Jurkat, Clone E6-1 (cell line): ENCODE measurements at regions not wholly inside any gene's neighbourhood (a gene's known extent, or its start where the extent isn't known, plus 50 kb on each side); places are given as distances from the start of the nearest gene placed in this dataset.
"Not testable (repeated sequence)": the region's sequence is repeated elsewhere in the genome, so short reads cannot be mapped to it uniquely, and the experiment has no call there.

Experiments
- DNase-seq: peaks from one replicate; pipeline ENCODE4 v3.0.0-alpha.2; 2011; ENCODE audit warnings: low read depth, low spot score
- H3K4me3 ChIP-seq: 2 replicates; pipeline ENCODE4 v1.5.1; 2011; ENCODE audit warnings: mild to moderate bottlenecking, low read length, control low read depth, moderate library complexity

DNA sequence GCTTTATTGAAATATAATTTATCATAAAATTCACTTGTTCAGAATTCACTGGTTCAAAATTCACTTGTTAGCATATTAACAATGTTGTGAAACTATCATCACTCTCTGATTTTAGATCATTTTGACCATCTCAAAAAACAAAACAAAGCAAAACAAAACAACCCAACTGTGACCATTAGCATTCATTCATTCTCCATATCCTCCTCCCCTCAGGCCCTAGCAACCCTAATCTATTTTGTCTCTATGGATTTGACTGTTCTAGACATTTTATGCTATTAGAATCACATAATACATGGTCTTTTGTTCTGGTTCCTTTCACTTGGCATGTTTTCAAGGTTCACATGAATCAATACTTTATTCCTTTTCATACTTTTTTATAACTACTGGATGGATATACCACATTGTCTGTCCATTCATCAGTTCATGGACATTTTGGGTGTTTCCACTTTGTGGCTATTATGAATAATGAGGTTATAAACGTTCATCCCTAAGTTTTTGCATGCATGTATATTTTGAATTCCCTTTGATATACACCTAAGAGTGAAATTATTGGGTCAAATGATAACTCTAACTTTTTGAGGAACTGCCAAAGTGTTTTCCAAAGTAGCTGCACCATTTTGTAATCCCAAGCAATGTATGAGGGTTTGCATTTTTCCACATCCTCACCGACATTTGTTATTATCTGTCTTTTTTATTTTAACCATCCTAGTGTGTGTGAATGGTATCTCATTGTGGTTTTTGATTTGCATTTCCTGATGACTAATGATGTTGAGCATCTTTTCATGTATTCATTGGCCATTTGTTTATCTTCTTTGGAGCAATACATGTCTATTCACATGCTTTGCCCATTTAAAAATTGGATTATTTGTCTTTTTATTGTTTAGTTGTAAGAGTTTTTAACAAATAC, 304.1 kb downstream of the SH3GL2 start:
- no peak for DNase-seq
- no peak overlapping the region for H3K4me3 ChIP-seq

DNA sequence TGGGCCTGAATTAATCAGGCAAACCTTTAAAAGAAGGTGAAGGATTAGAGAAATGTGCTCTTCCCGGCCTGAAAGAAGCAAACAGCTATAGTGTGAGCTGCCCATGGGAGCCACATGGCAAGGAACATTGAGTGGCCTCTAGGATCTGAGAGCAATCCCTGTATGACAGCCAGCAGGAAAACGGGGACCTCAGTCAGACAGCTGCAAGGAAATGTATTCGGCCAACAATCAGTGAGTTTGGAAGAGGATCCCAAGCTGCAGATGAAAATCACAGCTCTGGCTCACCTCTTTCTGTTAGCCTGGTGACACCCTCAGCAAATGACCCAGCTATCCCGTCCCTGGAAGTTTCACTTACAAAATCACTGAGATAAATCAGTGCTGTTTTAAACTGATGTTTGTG, 309.2 kb downstream of the SH3GL2 start:
- no peak for DNase-seq
- no peak overlapping the region for H3K4me3 ChIP-seq

DNA sequence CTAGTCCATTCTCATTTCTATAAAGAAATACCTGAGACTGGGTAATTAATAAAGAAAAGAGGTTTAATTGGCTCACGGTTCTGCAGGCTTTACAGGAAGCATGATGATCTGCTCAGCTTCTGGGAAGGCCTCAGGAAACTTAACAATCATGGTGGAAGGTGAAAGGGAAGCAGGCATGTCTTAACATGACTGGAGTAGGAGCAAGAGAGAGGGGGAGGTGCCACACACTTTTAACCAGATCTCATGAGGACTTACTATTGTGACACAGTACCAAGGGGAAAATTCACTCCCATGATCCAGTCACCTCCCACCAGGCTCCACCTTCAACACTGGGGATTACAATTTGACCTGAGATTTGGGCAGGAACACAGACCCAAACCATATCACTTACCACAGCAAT, 310.1 kb downstream of the SH3GL2 start:
- H3K4me3 ChIP-seq, DNase-seq: not testable (repeated sequence)

DNA sequence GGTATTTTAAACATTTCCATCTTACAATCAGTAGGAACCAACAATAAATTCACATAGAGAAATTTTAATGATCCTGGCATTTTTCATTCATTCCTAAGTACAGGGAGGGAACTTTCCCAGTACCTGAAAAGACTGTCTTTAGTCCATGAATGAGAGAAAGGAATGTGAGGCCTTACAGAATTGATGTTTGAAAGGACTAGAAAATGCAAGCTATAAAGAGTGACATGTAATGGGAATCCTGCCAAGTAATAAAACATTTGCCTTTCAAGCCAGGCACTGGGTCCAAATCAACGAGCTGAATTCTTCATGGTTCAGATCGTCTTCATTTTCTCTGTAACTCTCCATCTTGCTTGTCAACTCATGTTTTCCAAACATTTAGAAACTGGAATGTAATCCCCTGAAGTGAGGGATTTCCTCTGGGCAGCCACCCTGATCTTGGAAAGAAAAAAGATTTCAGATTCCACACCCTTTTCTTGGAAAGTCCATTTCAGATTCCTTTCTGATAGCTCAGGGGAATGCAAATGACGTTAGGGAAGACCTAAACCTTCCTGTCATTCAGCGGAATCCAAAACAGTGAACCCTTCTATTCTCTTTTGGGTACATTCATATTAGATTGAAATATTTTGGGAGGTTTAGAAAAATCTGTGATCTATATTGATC, 315.8 kb downstream of the SH3GL2 start:
- DNase-seq: no peak
- H3K4me3 ChIP-seq: no peak overlapping the region

DNA sequence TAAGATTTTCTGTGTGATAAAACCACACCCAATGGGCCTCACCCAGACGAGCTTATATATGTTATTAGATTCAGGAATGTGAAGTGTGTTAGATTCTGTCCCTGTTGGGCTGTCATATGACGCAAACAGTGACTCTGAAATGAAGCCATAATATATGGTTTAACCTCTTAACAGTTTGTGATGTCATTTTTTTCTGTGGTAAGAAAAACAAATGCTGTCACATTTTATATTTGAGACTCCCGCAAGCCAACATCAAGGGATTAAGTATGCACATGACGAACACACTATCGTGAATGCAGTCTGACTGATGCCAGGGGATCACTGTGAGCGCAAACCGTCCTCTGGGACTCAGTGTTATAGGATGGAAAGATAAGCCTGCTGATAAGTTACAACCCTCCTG, 321.7 kb downstream of the SH3GL2 start:
- no peak overlapping the region for H3K4me3 ChIP-seq
- no peak for DNase-seq

DNA sequence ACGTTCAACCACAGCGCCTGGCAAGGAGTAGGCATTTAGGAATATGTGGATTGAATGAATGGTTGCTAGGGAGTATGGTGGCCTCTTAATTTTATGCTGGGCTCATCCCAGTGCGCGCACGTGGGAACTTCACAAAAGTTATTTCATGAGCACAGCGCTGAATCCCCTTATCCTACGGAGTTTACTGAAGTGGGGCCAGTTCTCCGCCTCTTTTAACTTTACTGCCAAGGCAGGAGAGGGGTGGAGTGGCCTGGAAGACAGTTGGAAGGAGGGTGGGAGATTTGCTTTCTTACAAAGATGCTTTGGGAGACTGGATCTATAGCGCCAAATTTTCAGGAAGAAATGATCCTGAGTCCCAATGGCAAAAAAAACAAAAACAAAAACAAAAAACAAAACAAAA, 326.5 kb downstream of the SH3GL2 start:
- no peak overlapping the region for H3K4me3 ChIP-seq
- no peak for DNase-seq

DNA sequence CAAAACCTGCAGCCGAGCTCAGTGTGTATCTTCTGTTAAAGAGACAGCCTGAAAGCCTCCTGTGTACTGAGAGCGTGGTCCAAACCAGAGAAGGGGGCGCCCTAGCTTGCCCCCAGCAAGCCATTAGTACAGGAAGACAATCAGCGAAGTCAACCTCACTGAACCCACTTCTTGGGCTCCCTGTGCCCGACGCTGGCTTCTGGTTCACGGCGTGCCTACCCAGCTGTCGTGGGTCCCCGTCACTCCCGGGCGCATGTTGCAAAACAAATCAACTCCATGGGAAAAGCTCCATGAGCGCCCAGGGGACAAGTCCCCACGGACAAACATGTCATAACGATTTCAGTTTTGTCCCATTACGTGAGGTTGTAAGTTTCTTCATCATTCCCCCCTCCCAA, 326.9 kb downstream of the SH3GL2 start:
- DNase-seq: no peak
- no peak overlapping the region for H3K4me3 ChIP-seq

DNA sequence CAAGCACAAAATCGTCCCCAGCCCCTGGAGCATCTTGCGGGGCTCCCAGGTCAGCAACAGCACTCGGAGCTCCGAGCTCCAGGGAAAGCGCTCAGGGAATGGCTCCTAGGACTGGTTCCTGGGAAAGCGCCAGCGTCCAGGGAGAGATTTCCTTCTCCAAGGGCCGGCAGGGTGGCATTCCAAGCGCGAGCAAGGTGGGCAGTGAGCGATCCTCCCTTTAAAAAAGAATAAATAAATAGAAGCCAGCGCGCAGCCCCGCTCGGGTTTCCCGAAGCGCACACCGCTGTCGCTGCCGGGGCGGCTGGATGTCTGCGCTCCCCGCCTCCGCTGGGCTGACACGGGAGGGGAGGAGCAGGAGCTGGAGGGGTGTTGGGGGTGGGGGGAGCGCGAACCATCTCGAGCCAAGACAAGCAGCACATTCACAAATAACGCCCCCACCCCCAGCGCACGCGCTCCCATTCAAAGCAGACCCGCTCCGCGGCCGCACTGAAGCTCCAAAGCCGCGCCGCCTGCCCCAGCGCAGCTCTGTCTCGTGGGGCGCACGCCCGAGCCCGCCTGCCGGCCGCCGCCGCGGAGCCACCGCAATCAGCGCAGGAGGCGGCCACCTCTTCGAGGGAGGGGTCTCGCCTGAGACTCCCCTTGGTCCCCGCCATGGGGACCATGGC, 327.4 kb downstream of the SH3GL2 start:
- H3K4me3 ChIP-seq: no peak overlapping the region
- DNase-seq: no peak

DNA sequence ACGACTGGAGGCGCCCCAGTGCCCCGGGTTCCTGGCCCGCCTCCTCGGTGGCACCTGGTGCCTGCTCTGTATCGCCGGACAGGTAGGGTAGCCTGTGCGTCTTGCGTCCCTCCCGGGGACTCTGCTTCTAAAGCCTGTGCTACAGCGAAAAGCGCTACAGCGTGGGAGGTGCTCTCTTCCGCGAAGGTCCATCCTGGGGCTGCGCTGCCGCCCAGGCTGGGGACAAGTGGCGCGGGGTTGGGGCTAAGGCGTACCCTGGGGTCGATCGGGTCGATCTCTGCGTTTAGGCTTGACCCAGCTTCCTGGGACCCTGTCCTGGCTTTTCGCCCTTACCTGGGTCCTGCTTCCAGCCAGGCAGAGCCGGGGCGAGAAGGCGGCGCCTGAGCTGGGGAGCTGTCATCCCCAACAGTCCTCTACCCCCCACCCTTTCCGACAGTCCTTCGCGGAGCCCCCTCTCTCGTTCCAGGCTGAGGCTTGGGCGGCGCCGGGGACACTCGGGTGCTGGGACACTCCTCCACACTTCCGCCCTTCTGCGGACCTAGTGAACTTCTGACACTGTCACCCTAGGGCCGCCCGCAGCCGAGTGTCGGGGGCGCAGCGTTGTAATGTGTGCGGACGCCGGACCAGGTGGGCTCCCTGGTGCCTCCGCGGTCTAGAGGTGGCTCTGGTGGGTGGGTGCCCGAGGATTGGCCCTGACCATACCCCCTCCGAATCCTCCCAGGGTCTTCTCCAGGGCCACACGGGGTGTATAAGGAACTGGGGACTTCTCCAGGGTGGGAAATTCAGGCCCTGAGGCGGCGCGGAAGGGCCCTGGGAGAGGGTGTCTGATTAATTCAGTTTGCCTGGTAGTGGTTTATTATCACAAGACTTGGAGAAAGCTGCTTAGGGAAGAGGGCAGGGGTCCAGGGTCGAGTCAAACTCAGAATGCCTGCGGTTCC, 328.2 kb downstream of the SH3GL2 start:
- no peak for DNase-seq
- H3K4me3 ChIP-seq: no peak overlapping the region

DNA sequence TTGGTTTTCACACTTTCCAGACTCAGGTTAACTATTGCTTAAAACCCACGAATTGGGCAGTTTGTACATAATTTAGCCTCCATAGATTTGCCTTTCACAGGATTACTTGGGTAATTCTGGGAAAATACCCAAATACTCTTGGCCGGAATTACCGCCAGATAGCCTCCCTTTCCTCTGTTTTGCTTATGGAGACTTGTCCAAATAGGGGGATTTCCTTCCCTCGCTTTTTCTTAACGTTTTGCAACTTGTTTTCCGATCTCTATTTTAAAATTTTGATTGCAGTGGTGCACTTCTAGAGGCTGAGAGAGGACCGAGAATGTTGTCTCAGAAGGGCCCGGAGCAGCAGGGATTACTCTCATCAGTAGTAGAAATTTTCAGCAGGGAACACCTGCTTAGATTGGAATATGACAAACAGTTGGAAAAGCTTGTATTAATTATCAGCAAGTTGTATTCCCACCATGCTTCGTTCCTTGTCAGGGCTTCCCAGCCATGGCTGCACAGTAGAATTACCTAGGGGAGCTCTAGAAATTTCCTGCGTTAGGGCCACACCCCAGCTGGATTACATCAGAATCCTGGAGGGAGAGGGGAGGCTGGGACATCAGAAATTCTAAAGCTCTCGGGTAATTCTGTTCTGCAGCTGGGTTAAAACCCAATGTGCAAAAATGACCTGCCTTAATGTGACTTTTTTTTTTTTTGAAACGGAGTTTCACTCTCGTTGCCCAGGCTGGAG, 329.1 kb downstream of the SH3GL2 start:
- H3K4me3 ChIP-seq: no peak overlapping the region
- no peak for DNase-seq

DNA sequence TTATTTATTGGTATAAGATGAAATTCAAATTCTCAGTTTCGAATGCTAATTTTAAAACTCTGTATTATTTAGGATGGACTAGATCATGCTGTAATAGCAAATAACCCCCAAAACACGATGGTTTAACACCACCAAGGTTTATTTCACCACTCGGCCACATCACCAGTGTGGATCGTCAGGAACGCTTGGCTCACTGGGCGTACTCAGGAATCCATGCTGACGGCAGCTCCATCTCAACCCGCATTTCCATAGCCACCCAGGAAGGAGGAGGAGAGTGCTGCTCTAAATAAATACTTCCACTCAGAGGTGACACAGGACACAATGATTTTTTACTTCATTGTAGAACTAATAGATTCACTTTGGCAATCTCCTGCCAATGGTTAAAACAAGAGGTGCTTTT, 347.4 kb downstream of the SH3GL2 start:
- DNase-seq: no peak
- H3K4me3 ChIP-seq: no peak overlapping the region

DNA sequence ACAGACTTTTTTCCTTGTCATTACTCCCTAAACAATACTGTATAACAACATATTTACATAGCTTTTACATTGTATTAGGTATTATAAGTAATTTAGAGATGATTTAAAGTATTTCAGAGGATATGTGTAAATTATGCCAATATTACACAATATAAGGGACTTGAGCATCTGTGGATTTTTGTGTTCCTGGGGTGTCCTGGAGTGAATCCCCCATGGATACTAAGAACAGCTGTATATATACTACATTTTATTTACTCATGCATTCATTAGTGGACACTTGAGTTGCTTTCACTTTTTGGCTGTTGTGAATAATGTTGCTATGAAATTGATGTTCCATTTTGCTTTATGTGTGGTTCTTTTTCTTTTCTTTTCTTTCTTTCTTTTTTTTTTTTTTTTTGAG, 348.8 kb downstream of the SH3GL2 start:
- DNase-seq: no peak
- no peak overlapping the region for H3K4me3 ChIP-seq

DNA sequence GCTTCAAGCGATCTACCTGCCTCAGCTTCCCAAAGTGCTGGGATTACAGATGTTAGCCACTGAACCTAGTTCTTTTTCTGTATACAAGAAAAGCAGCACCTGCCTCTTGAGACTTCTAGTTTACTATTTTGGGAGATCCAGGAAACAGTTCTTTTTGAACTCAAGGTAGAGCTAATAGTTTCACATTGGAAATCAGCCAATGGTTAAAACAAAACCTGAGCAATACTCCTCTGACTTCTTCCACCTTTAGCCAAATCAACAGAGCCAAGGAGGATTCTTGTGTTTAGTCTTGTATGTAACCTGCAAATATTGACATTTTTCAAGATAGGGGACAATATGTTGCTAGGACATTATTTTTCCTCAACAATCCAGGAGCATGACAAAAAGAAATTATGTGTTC, 349.4 kb downstream of the SH3GL2 start:
- H3K4me3 ChIP-seq: no peak overlapping the region
- no peak for DNase-seq

DNA sequence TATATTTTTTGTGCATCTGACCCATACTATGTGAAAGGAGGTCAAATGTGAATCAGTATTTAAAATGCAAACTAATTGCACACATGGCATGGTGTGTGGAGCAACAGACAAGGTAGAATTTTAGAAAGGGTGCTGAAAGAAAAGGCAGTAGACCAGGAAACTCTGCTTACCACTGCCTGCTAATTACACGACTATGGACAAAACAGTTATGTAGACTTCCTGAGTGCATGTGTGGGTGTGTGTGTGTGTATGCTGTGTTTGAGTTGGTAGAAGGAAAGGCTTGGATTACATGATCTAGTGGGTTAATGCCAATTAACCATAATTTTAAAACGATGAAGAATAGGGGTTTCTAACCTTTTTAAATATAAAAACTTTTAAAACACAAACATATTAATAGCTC, 349.9 kb downstream of the SH3GL2 start:
- H3K4me3 ChIP-seq: no peak overlapping the region
- no peak for DNase-seq

DNA sequence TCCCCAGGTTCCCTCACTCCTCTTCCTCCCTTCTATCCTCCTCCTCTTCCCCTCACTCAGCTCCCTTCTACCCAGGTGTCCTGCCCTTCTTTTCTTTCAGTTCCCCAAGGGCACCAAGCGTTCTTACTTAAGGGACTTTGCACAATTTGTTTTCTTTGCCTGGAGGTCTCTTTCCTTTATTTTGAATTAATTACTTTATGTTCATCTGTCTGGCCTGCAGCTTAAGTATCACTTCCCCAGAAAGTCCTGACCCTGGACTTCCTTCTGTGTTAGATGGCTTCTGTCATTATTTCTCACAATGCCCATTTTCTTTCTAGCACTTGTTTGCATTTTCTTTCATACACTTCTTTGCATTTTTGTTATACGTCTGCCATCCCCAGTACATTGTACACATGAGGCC, 350.6 kb downstream of the SH3GL2 start:
- DNase-seq: no peak
- H3K4me3 ChIP-seq: no peak overlapping the region

DNA sequence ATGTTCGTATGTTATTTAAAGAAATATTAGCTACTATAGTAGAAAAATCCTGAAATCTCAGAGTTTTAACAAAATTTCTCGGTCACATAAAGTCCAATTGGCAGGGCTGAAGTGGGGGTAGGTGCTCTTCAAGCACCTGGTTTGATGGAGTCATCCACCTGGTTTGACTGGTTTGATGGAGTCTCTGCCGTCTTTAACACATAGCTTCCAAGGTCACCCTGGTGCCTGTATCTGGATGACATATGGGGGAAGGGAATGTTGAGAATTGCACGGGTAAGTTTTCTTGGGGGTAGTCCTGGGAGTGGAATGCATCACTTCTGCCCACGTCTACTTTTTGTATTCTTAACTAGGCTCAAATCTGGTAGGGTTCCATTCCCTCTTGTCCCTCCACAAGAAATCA, 351.2 kb downstream of the SH3GL2 start:
- H3K4me3 ChIP-seq: no peak overlapping the region
- DNase-seq: no peak

DNA sequence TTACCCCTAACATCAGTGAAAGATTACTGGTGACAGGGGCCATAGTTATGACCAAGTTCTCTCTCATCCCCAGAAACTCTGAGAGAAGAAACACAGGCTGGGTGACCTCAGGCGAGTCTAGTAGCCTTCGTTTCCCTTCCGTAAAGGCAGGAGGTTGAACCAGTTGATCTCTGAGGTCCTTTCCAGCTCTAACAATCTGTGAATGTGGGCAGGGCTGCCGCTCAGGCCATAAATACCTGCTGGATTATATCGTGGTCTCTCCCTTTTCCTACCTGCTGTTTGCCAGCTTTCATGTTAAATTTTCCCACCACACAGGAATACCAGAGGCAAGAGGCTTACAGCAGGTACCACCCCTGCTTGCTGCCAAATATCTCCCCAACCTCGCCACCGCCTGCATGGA, 357.5 kb downstream of the SH3GL2 start:
- no peak for DNase-seq
- H3K4me3 ChIP-seq: no peak overlapping the region

DNA sequence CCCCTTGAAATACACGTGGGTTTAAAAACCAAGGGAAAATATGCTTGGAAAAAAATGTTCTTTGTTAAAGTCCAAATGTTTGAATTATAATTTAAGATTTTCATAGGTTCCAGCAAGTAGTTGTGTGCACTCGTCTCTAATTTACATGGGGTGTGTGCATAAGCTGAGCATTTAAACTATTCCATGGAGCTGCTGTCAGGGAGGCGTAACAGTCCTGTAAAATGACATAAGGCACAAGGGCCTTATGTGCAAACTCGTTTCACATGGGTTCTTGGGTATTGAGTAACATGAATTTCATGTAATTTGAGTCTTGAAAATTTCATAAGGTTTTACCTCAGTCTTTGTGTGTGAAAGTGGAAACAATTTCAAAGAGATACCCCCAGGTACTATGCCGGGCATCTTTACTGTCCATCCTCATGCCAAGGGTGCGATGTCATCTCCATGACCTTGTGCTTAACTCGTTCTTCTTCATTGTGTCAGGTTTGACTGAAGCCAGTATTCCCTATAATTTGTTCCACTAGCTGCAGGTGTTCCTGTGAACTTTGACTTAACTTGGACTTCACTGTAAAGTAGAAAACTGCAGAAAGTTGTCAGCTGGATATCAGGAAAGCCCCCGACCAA, 359.3 kb downstream of the SH3GL2 start:
- DNase-seq: no peak
- no peak overlapping the region for H3K4me3 ChIP-seq
